GM12878 (cell line): ENCODE measurements at regions not wholly inside any gene's neighbourhood (a gene's known extent, or its start where the extent isn't known, plus 50 kb on each side); places are given as distances from the start of the nearest gene placed in this dataset.
A peak's percentile ranks its signal among the peaks of the same experiment; 100 is the strongest.

ENCODE experiments used
- ATAC-seq: fragments of 200-7000 bp; cut with Tn5 transposase; 3 replicates; pipeline ENCODE4 v1.9.1; 2020; ENCODE audit warnings: mild to moderate bottlenecking, moderate library complexity
- BruUV-seq: library from RNA; stranded (reverse); fragments of 400-500 nt; replicated peaks from 2 replicates; lab custom pipeline; 2021; lab: Mats Ljungman, UMichigan
- CTCF ChIA-PET: fragments of 300-600 bp; sonication (Branson Sonifier 250); formaldehyde crosslinking; extraction: SDS; loops from one replicate; lab custom pipeline; 2021; ENCODE audit warnings: inconsistent platforms; lab: Yijun Ruan, JAX
- POLR2A ChIA-PET: fragments of 350-600 bp; formaldehyde crosslinking; extraction: SDS; loops from one replicate; lab custom pipeline; 2021; ENCODE audit warnings: inconsistent platforms; lab: Charles Lee
- RAD21 ChIA-PET: fragments of 300-600 bp; sonication (Branson Sonifier 250); formaldehyde crosslinking; loops from one replicate; lab custom pipeline; 2023; ENCODE audit warnings: antibody characterized with exemption; ENCODE audit not compliant: unreplicated experiment; lab: Charles Lee
- SMC1A ChIA-PET: fragments of 300-600 bp; sonication (Branson Sonifier 250); formaldehyde crosslinking; loops from one replicate; lab custom pipeline; 2023; ENCODE audit not compliant: unreplicated experiment, uncharacterized antibody; lab: Charles Lee
- DNase-seq: peaks from one replicate; pipeline ENCODE4 v3.0.0-alpha.2; 2011; ENCODE audit warnings: low read depth, low spot score
- FAIRE-seq: peaks from 3 replicates; lab custom pipeline; 2011; peaks lifted over from hg19 to GRCh38; lab: Jason Lieb, UNC
- H2AFZ ChIP-seq: 2 replicates; pipeline ENCODE4 v1.6.0; 2011; ENCODE audit warnings: low read depth, low read length, control low read depth; ENCODE audit not compliant: control insufficient read depth
- H3K27ac ChIP-seq: 2 replicates; pipeline ENCODE4 v1.5.1; 2011; ENCODE audit warnings: control low read depth; ENCODE audit not compliant: control insufficient read depth, insufficient read depth
- H3K27me3 ChIP-seq, 2 experiments: replicated peaks in 1 of 2; 2 replicates each; pipeline versions ENCODE4 v1.6.0 to v1.6.1; 2011; ENCODE audit warnings: low read length in 1 of 2; ENCODE audit not compliant: control insufficient read depth in 2 of 2, insufficient read depth in 2 of 2
- H3K36me3 ChIP-seq, 2 experiments: 2 replicates each; pipeline ENCODE4 v1.5.1; 2011; ENCODE audit warnings: low read length in 1 of 2; ENCODE audit not compliant: control insufficient read depth in 2 of 2, insufficient read depth in 2 of 2
- H3K4me1 ChIP-seq: 2 replicates; pipeline ENCODE4 v1.6.1; 2011; ENCODE audit warnings: mild to moderate bottlenecking, low read length, moderate library complexity, mixed read lengths; ENCODE audit not compliant: control insufficient read depth, insufficient read depth
- H3K4me2 ChIP-seq: 2 replicates; pipeline ENCODE4 v1.6.0; 2011; ENCODE audit warnings: control low read depth; ENCODE audit not compliant: control insufficient read depth, insufficient read depth
- H3K4me3 ChIP-seq: fragments of 200-600 bp; sonication (generic); 2 replicates; pipeline ENCODE4 v1.5.1; 2016
- H3K79me2 ChIP-seq: 2 replicates; pipeline ENCODE4 v1.6.0; 2011; ENCODE audit warnings: low read length; ENCODE audit not compliant: control insufficient read depth, insufficient read depth
- H3K9ac ChIP-seq: 2 replicates; pipeline ENCODE4 v1.8.0; 2011; ENCODE audit warnings: low read length, control low read depth, mixed read lengths; ENCODE audit not compliant: control insufficient read depth, insufficient read depth
- H3K9me3 ChIP-seq: replicated peaks from 3 replicates; pipeline ENCODE4 v1.5.1; 2011; ENCODE audit warnings: mild to moderate bottlenecking, low read length; ENCODE audit not compliant: control insufficient read depth, insufficient read depth
- H4K20me1 ChIP-seq: 2 replicates; pipeline ENCODE4 v1.6.0; 2011; ENCODE audit not compliant: control insufficient read depth, insufficient read depth
- ASH2L ChIP-seq: fragments of 300-600, 200-600 bp; sonication (generic); IDR thresholded peaks from 2 replicates; pipeline ENCODE4 v1.6.1; 2017; ENCODE audit warnings: low read depth, mild to moderate bottlenecking, borderline replicate concordance
- BCLAF1 ChIP-seq: fragments of 450-650 bp; IDR thresholded peaks from 2 replicates; pipeline ENCODE4 v1.6.1; 2017; ENCODE audit warnings: antibody characterized with exemption, mild to moderate bottlenecking, moderate library complexity
- CBFB ChIP-seq: IDR thresholded peaks from 2 replicates; pipeline ENCODE4 v1.6.1; 2016; ENCODE audit warnings: antibody characterized with exemption, low read depth
- CHD4 ChIP-seq: fragments of 200-600 bp; sonication (generic); IDR thresholded peaks from 2 replicates; pipeline ENCODE4 v1.6.1; 2016; ENCODE audit warnings: mild to moderate bottlenecking
- CREB1 ChIP-seq: IDR thresholded peaks from 2 replicates; pipeline ENCODE4 v1.6.1; 2012; ENCODE audit warnings: low read depth, mild to moderate bottlenecking, inconsistent platforms
- ELK1 ChIP-seq: IDR thresholded peaks from 2 replicates; pipeline ENCODE4 v1.6.1; 2012; ENCODE audit warnings: low read depth, low read length, improper control_type of control experiment
- HDAC6 ChIP-seq: fragments of 200-600 bp; sonication (generic); IDR thresholded peaks from one replicate; pipeline ENCODE4 v1.8.0; 2017; ENCODE audit warnings: antibody characterized with exemption; ENCODE audit not compliant: unreplicated experiment
- KAT2A ChIP-seq: conservative IDR thresholded peaks from 2 replicates; pipeline ENCODE4 v1.6.1; 2011; ENCODE audit warnings: low read depth, low read length; ENCODE audit not compliant: control insufficient read depth
- MEF2A ChIP-seq: IDR thresholded peaks from 2 replicates; pipeline ENCODE4 v1.6.1; 2011; ENCODE audit warnings: low read depth, mild to moderate bottlenecking, low read length, moderate library complexity; ENCODE audit not compliant: insufficient read depth
- MYB ChIP-seq: fragments of 150-350 bp; IDR thresholded peaks from 2 replicates; pipeline ENCODE4 v1.6.1; 2014; ENCODE audit warnings: mild to moderate bottlenecking, low read depth, low read length, borderline replicate concordance
- NR2F1 ChIP-seq: fragments of 450-650 bp; conservative IDR thresholded peaks from 2 replicates; pipeline ENCODE4 v1.6.1; 2017; ENCODE audit warnings: mild to moderate bottlenecking
- POLR2AphosphoS2 ChIP-seq: IDR thresholded peaks from 2 replicates; pipeline ENCODE4 v1.6.1; 2011; ENCODE audit warnings: low read depth, mild to moderate bottlenecking, low read length, improper control_type of control experiment, moderate library complexity
- POU2F2 ChIP-seq: IDR thresholded peaks from 3 replicates; pipeline ENCODE4 v1.6.1; 2011; ENCODE audit warnings: low read depth, mild to moderate bottlenecking, low read length, borderline replicate concordance
- RFX5 ChIP-seq: IDR thresholded peaks from 2 replicates; pipeline ENCODE4 v1.6.1; 2011; ENCODE audit warnings: low read depth, low read length, improper control_type of control experiment
- SPI1 ChIP-seq: IDR thresholded peaks from 2 replicates; pipeline ENCODE4 v1.6.1; 2011; ENCODE audit warnings: low read depth, mild to moderate bottlenecking, low read length, moderate library complexity, borderline replicate concordance; ENCODE audit not compliant: insufficient read depth
- TCF7 ChIP-seq: IDR thresholded peaks from 2 replicates; pipeline ENCODE4 v1.6.1; 2014; ENCODE audit warnings: antibody characterized with exemption, borderline replicate concordance
- WGBS: methylation state at CpG from one replicate; pipeline ENCODE4 v1.1.6; 2016; ENCODE audit warnings: low lambda C conversion rate; ENCODE audit not compliant: insufficient replicate concordance, insufficient coverage; ENCODE audit errors: missing lambda C conversion rate; 5-methylcytosine and 5-hydroxymethylcytosine counted together
- in situ Hi-C: fragments of 300-500 bp; cut with MboI; formaldehyde crosslinking; loops from 9 replicates; pipeline ENCODE4 v1.14.3; 2018; ENCODE audit warnings: mixed read lengths
- intact Hi-C: fragments of 100-400 bp; cut with micrococcal nuclease; formaldehyde crosslinking; loops from one replicate; pipeline ENCODE4 v1.14.2; 2022; ENCODE audit not compliant: unreplicated experiment

- Histone ChIP-seq H3K27ac (no peak overlapping the region), H3K4me1 (peaks cover 12% of the 10 kb centered on the region), H3K4me3 (no peak overlapping the region), H4K20me1 (no peaks in the 10 kb centered on the region), H3K27me3 (no peaks in the 10 kb centered on the region), H3K9me3 (no peaks in the 10 kb centered on the region), H2AFZ (no peak overlapping the region), H3K4me2 (no peak overlapping the region), H3K79me2 (no peaks in the 10 kb centered on the region), H3K9ac (no peak overlapping the region), H3K36me3 (no peaks in the 10 kb centered on the region)
- intact Hi-C loops (no loop called here), in situ Hi-C loops (no loop called here)
- DNase-seq: no peak
- CTCF ChIA-PET: no interaction called here
- RAD21 ChIA-PET: no interaction called here
- 93% methylated on average over 5 of the region's 5 CpGs for WGBS
- FAIRE-seq: peak; percentile 27
- no TSS peak for BruUV-seq
- POLR2A ChIA-PET: no interaction called here
- ATAC-seq: no peak
- SMC1A ChIA-PET: no interaction called here
- no peak for TF ChIP-seq CREB1
- TF ChIP-seq MEF2A: no peak
Measured at GRCh38 chr1:59138402-59138801, 158.5 kb upstream of the FGGY start.

GRCh38 chr1:59139396-59139795, 157.5 kb upstream of the FGGY start:
- Histone ChIP-seq H3K4me3 (no peak overlapping the region), H3K27ac (no peak overlapping the region), H3K79me2 (no peaks in the 10 kb centered on the region), H4K20me1 (no peaks in the 10 kb centered on the region), H2AFZ (no peak overlapping the region), H3K36me3 (no peaks in the 10 kb centered on the region), H3K4me2 (no peak overlapping the region), H3K9me3 (no peaks in the 10 kb centered on the region), H3K27me3 (no peaks in the 10 kb centered on the region), H3K4me1 (peaks cover 15% of the 10 kb centered on the region), H3K9ac (no peak overlapping the region)
- no TSS peak for BruUV-seq
- CTCF ChIA-PET: no interaction called here
- RAD21 ChIA-PET: no interaction called here
- intact Hi-C loops (no loop called here), in situ Hi-C loops (no loop called here)
- ATAC-seq: no peak
- SMC1A ChIA-PET: no interaction called here
- POLR2A ChIA-PET: no interaction called here
- FAIRE-seq: no peak
- no peak for DNase-seq
- WGBS: 26% methylated on average over 2 of the region's 2 CpGs
- no peak for TF ChIP-seq HDAC6
- no peak for TF ChIP-seq CBFB
- TF ChIP-seq ASH2L: no peak
- TF ChIP-seq CHD4: no peak
- TF ChIP-seq POU2F2: no peak
- no peak for TF ChIP-seq MEF2A
- no peak for TF ChIP-seq ELK1
- TF ChIP-seq CREB1: no peak
- TF ChIP-seq SPI1: no peak
- TF ChIP-seq RFX5: no peak
- no peak for TF ChIP-seq MYB
- TF ChIP-seq NR2F1: no peak
- no peak for TF ChIP-seq POLR2AphosphoS2
- TF ChIP-seq KAT2A: no peak
- no peak for TF ChIP-seq BCLAF1
- no peak for TF ChIP-seq TCF7
